Naive thymus-derived CD4-positive, alpha-beta T cell (primary cell): ENCODE measurements at regions not wholly inside any gene's neighbourhood (a gene's known extent, or its start where the extent isn't known, plus 50 kb on each side); places are given as distances from the start of the nearest gene placed in this dataset.

Experiments used
- ATAC-seq: fragments of 150-1000 bp; cut with Tn5 transposase; 2 replicates; pipeline ENCODE4 v1.10.0; 2021; ENCODE audit warnings: mild to moderate bottlenecking, moderate library complexity
- CTCF ChIA-PET: fragments of 350-600 bp; sonication (Branson Sonifier 250); formaldehyde crosslinking; loops from one replicate; lab custom pipeline; 2021; ENCODE audit warnings: antibody characterized with exemption; lab: Charles Lee
- POLR2A ChIA-PET: fragments of 350-600 bp; sonication (Branson Sonifier 250); formaldehyde crosslinking; loops from one replicate; lab custom pipeline; 2021; ENCODE audit warnings: antibody characterized with exemption, inconsistent platforms; lab: Charles Lee
- DNase-seq, 9 donors: peaks; one replicate each; pipeline versions ENCODE4 v3.0.0 to v3.0.0-alpha.2; 2020 to 2022; ENCODE audit warnings: mixed read lengths in 1 of 9
- H3K27ac ChIP-seq: one replicate; pipeline ENCODE4 v1.7.0; 2013; ENCODE audit warnings: mild to moderate bottlenecking, low read depth, low read length, moderate library complexity
- H3K27me3 ChIP-seq, 2 donors: one replicate each; pipeline ENCODE4 v1.7.0; 2013; ENCODE audit warnings: low read length in 2 of 2, mild to moderate bottlenecking in 2 of 2, moderate library complexity in 2 of 2; ENCODE audit not compliant: control insufficient read depth in 2 of 2, insufficient read depth in 2 of 2
- H3K36me3 ChIP-seq, 3 experiments: 1 replicate in 2 of 3; 2 replicates in 1 of 3; pipeline ENCODE4 v1.7.0; 2013; ENCODE audit warnings: low read length in 3 of 3, mild to moderate bottlenecking in 3 of 3, moderate library complexity in 1 of 3; ENCODE audit not compliant: insufficient read depth in 3 of 3, control insufficient read depth in 2 of 3
- H3K4me1 ChIP-seq, 2 donors: one replicate each; pipeline ENCODE4 v1.7.0; 2013; ENCODE audit warnings: low read length in 2 of 2, mild to moderate bottlenecking in 2 of 2, moderate library complexity in 1 of 2; ENCODE audit not compliant: control insufficient read depth in 2 of 2, insufficient read depth in 2 of 2
- H3K4me3 ChIP-seq: 2 replicates; pipeline ENCODE4 v1.7.0; 2013; ENCODE audit warnings: mild to moderate bottlenecking, low read length
- H3K9me3 ChIP-seq, 3 experiments: 1 replicate in 2 of 3; 2 replicates in 1 of 3; pipeline ENCODE4 v1.7.0; 2013; ENCODE audit warnings: low read length in 3 of 3; ENCODE audit not compliant: control insufficient read depth in 2 of 3
- H3K27ac Mint-ChIP-seq, 9 donors: one replicate each; pipeline ENCODE4 v1.8.0; 2020 to 2022; ENCODE audit warnings: mixed read lengths in 9 of 9, mild to moderate bottlenecking in 8 of 9, moderate library complexity in 5 of 9, inconsistent platforms in 2 of 9
- H3K27me3 Mint-ChIP-seq, 5 donors: one replicate each; pipeline ENCODE4 v1.8.0; 2021 to 2022; ENCODE audit warnings: mixed read lengths in 5 of 5, mild to moderate bottlenecking in 1 of 5
- H3K36me3 Mint-ChIP-seq, 5 donors: one replicate each; pipeline ENCODE4 v1.8.0; 2020 to 2022; ENCODE audit warnings: mixed read lengths in 5 of 5, mild to moderate bottlenecking in 3 of 5, inconsistent platforms in 1 of 5
- H3K4me1 Mint-ChIP-seq, 7 donors: one replicate each; pipeline ENCODE4 v1.8.0; 2020 to 2022; ENCODE audit warnings: mixed read lengths in 7 of 7, mild to moderate bottlenecking in 3 of 7, inconsistent platforms in 1 of 7
- H3K4me3 Mint-ChIP-seq, 10 donors: one replicate each; pipeline ENCODE4 v1.8.0; 2020 to 2022; ENCODE audit warnings: mild to moderate bottlenecking in 10 of 10, mixed read lengths in 10 of 10, moderate library complexity in 6 of 10, inconsistent platforms in 2 of 10
- H3K9me3 Mint-ChIP-seq, 11 donors: one replicate each; pipeline ENCODE4 v1.8.0; 2020 to 2022; ENCODE audit warnings: mixed read lengths in 11 of 11, mild to moderate bottlenecking in 4 of 11, inconsistent platforms in 1 of 11, moderate library complexity in 1 of 11
- intact Hi-C, 2 donors: fragments of 100-400 bp; cut with micrococcal nuclease; formaldehyde crosslinking; loops; one replicate each; pipeline ENCODE4 v1.15.1; 2023

GRCh38 chr4:181291615-181292014 lies 951.6 kb upstream of the TENM3 start:
- intact Hi-C loops, result no loop called here
- H3K4me3 ChIP-seq, result no peak overlapping the region
- H3K4me1 ChIP-seq, result no peaks in the 10 kb centered on the region
- Mint-ChIP-seq H3K27me3 (no peaks in the 10 kb centered on the region), H3K9me3 (peaks cover 0 to 15% (median 0%) of the 10 kb centered on the region in 11 donors), H3K4me3 (no peak overlapping the region), H3K36me3 (no peaks in the 10 kb centered on the region), H3K4me1 (no peaks in the 10 kb centered on the region), H3K27ac (no peak overlapping the region)
- H3K36me3 ChIP-seq, result no peaks in the 10 kb centered on the region
- no peaks in the 10 kb centered on the region for H3K9me3 ChIP-seq
- H3K27ac ChIP-seq, result no peak overlapping the region
- DNase-seq, result no peak
- no peak for ATAC-seq
- POLR2A ChIA-PET, result no interaction called here
- no peaks in the 10 kb centered on the region for H3K27me3 ChIP-seq
- CTCF ChIA-PET, result no interaction called here

- CTCF ChIA-PET, result no interaction called here
- Mint-ChIP-seq H3K9me3 (peaks cover 0 to 20% (median 0%) of the 10 kb centered on the region in 11 donors), H3K4me3 (no peak overlapping the region), H3K36me3 (no peaks in the 10 kb centered on the region), H3K27me3 (no peaks in the 10 kb centered on the region), H3K4me1 (no peaks in the 10 kb centered on the region), H3K27ac (no peak overlapping the region)
- POLR2A ChIA-PET, result no interaction called here
- H3K4me1 ChIP-seq, result no peaks in the 10 kb centered on the region
- H3K9me3 ChIP-seq, result no peaks in the 10 kb centered on the region
- intact Hi-C loops, result no loop called here
- no peaks in the 10 kb centered on the region for H3K36me3 ChIP-seq
- no peaks in the 10 kb centered on the region for H3K27me3 ChIP-seq
- no peak for ATAC-seq
- no peak overlapping the region for H3K27ac ChIP-seq
- no peak overlapping the region for H3K4me3 ChIP-seq
- DNase-seq, result no peak
Measured at GRCh38 chr4:181293014-181293413, 950.2 kb upstream of the TENM3 start.

GRCh38 chr4:181293541-181293940 lies 949.7 kb upstream of the TENM3 start:
- no peaks in the 10 kb centered on the region for H3K4me1 ChIP-seq
- H3K36me3 ChIP-seq, result no peaks in the 10 kb centered on the region
- intact Hi-C loops, result no loop called here
- no peaks in the 10 kb centered on the region for H3K27me3 ChIP-seq
- Mint-ChIP-seq H3K4me3 (no peak overlapping the region), H3K9me3 (peaks cover 0 to 20% (median 0%) of the 10 kb centered on the region in 11 donors), H3K27me3 (no peaks in the 10 kb centered on the region), H3K27ac (no peak overlapping the region), H3K4me1 (no peaks in the 10 kb centered on the region), H3K36me3 (no peaks in the 10 kb centered on the region)
- H3K9me3 ChIP-seq, result no peaks in the 10 kb centered on the region
- no peak overlapping the region for H3K4me3 ChIP-seq
- CTCF ChIA-PET, result no interaction called here
- H3K27ac ChIP-seq, result no peak overlapping the region
- no peak for ATAC-seq
- POLR2A ChIA-PET, result no interaction called here
- DNase-seq, result no peak

GRCh38 chr4:181294421-181294820 lies 948.8 kb upstream of the TENM3 start:
- Histone ChIP-seq H3K27me3 (no peaks in the 10 kb centered on the region), H3K9me3 (no peaks in the 10 kb centered on the region), H3K27ac (no peak overlapping the region), H3K4me3 (no peak overlapping the region), H3K36me3 (no peaks in the 10 kb centered on the region), H3K4me1 (no peaks in the 10 kb centered on the region)
- Mint-ChIP-seq H3K27ac (no peak overlapping the region), H3K4me3 (no peak overlapping the region), H3K27me3 (no peaks in the 10 kb centered on the region), H3K9me3 (peaks cover 0 to 20% (median 0%) of the 10 kb centered on the region in 11 donors), H3K36me3 (no peaks in the 10 kb centered on the region), H3K4me1 (no peaks in the 10 kb centered on the region)
- DNase-seq (no peak), ATAC-seq (no peak)
- ChIA-PET POLR2A (no interaction called here), CTCF (no interaction called here)
- intact Hi-C loops, result no loop called here

GRCh38 chr4:181301735-181302710 lies 941.2 kb upstream of the TENM3 start:
- no peak for ATAC-seq
- intact Hi-C loops, result loop anchor here (5.0 to 10.0 kb wide), 4 partner anchors 225 to 1960 kb away; no protein-coding TSS in a partner anchor
- no peak overlapping the region for H3K27ac ChIP-seq
- no peaks in the 10 kb centered on the region for H3K27me3 ChIP-seq
- H3K36me3 ChIP-seq, result no peaks in the 10 kb centered on the region
- Mint-ChIP-seq H3K36me3 (no peaks in the 10 kb centered on the region), H3K4me1 (no peaks in the 10 kb centered on the region), H3K27me3 (no peaks in the 10 kb centered on the region), H3K9me3 (peaks cover 0 to 16% (median 0%) of the 10 kb centered on the region in 11 donors), H3K4me3 (no peak overlapping the region), H3K27ac (peak overlapping the region in 1 of 9 donors; percentile 25)
- H3K4me3 ChIP-seq, result no peak overlapping the region
- no peaks in the 10 kb centered on the region for H3K9me3 ChIP-seq
- no peak for DNase-seq
- ChIA-PET POLR2A (no interaction called here), CTCF (no interaction called here)
- H3K4me1 ChIP-seq, result no peaks in the 10 kb centered on the region

GRCh38 chr4:181307824-181308223 lies 935.4 kb upstream of the TENM3 start:
- Histone ChIP-seq H3K9me3 (no peaks in the 10 kb centered on the region), H3K36me3 (no peaks in the 10 kb centered on the region), H3K4me3 (no peak overlapping the region), H3K27me3 (no peaks in the 10 kb centered on the region), H3K4me1 (no peaks in the 10 kb centered on the region), H3K27ac (no peak overlapping the region)
- Mint-ChIP-seq H3K36me3 (no peaks in the 10 kb centered on the region), H3K4me1 (no peaks in the 10 kb centered on the region), H3K4me3 (no peak overlapping the region), H3K27ac (no peak overlapping the region), H3K9me3 (peaks cover 0 to 7% (median 0%) of the 10 kb centered on the region in 11 donors), H3K27me3 (no peaks in the 10 kb centered on the region)
- ChIA-PET CTCF (no interaction called here), POLR2A (no interaction called here)
- intact Hi-C loops, result loop anchor here in 1 of 2 donors (10.0 kb wide), 1 partner anchor 1617 kb away; no protein-coding TSS in a partner anchor
- ATAC-seq, result no peak
- no peak for DNase-seq
